ENCODE measurements at regions not wholly inside any gene's neighbourhood (a gene's known extent, or its start where the extent isn't known, plus 50 kb on each side); places are given as distances from the start of the nearest gene placed in this dataset.

DNA sequence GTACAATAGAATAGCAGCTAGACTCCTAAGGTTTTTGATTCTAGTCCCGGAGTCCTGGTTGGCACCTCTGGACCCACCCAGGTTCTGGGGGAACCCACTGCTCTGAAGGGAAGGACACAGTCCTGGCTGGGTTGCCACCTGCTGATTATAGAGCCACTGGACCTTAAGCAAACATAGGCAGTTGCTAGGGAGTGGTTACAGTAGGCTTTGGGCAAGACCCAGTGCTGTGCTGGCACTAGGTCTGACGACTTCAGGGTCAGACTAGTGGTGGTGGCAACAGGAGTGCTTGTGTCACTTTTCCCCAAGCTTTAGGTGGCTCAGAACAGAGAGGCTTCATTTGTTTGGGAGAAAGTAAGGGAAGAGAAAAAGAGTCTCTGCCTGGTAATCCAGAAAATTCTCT, 109.8 kb upstream of the C3orf80 start:
- no peaks in the 10 kb centered on the region for H3K4me1 ChIP-seq (ENCODE audit: insufficient read depth, insufficient read length)
- H3K9ac ChIP-seq (ENCODE audit: insufficient read length, low read depth) = no peak overlapping the region
- DNase-seq (ENCODE audit: low read depth, low spot score) = no peak
- no peaks in the 10 kb centered on the region for H3K9me3 ChIP-seq (ENCODE audit: insufficient read depth, low read length)
- TF ChIP-seq YY1 (IDR thresholded peaks at IDR 0.05; ENCODE audit: insufficient read depth, insufficient read length) = no peak
- TF ChIP-seq ZNF274 (IDR thresholded peaks at IDR 0.05; ENCODE audit: low read depth, low read length) = no peak
- no peaks in the 10 kb centered on the region for H3K36me3 ChIP-seq (ENCODE audit: insufficient read depth, insufficient read length, low read length)
- no peaks in the 10 kb centered on the region for H3K27me3 ChIP-seq (ENCODE audit: insufficient read depth, insufficient read length)
- H3K4me3 ChIP-seq (ENCODE audit: insufficient read length, low read depth) = no peak overlapping the region

DNA sequence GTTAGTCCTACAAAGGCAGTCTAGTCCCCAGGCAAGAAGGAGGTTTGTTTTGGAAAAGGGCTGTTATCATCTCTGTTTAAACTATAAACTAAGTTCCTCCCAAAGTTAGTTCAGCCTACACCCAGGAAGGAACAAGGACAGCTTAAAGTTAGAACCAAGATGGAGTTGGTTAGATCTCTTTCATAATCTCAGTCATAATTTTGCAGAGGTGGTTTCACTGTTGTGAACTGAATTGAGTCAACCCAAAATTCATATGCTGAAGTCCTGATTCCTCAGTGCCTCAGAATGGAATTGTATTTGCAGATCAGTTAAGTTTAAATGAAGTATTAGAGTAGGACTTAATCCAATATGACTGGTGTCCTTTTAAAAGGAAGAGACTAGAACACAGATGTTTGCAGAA, 101.0 kb upstream of the C3orf80 start:
- Histone ChIP-seq H3K4me1 (ENCODE audit: insufficient read depth, insufficient read length) (no peaks in the 10 kb centered on the region), H3K36me3 (ENCODE audit: insufficient read depth, insufficient read length, low read length) (no peaks in the 10 kb centered on the region), H3K27me3 (ENCODE audit: insufficient read depth, insufficient read length) (no peaks in the 10 kb centered on the region), H3K9ac (ENCODE audit: insufficient read length, low read depth) (no peak overlapping the region), H3K4me3 (ENCODE audit: insufficient read length, low read depth) (no peak overlapping the region), H3K9me3 (ENCODE audit: insufficient read depth, low read length) (no peaks in the 10 kb centered on the region)
- DNase-seq (ENCODE audit: low read depth, low spot score) = no peak
- no peak for TF ChIP-seq ZNF274 (IDR thresholded peaks at IDR 0.05; ENCODE audit: low read depth, low read length)
- no peak for TF ChIP-seq YY1 (IDR thresholded peaks at IDR 0.05; ENCODE audit: insufficient read depth, insufficient read length)
- TF ChIP-seq SUZ12 (IDR thresholded peaks at IDR 0.05; ENCODE audit: extremely low read depth, insufficient read depth, insufficient read length) = no peak

DNA sequence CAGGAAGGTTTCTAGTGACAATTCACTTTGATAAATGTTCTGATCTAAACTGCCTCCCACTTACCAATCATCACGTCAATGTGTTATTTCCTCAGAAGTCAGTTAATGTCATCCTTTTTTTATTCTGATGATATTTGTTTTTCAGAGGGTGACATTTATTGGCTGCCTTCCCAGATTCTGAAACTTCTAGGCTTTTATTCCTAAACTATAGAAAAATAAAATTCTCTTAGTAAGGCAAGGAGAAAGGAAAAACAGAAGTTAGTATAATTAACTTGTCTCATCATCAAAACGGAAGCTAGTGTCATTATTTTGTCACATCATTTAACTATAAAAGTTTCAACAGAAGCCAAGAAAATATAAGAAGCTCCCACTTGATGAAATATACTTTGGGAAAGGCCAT, 100.0 kb upstream of the C3orf80 start:
- Histone ChIP-seq H3K9ac (ENCODE audit: insufficient read length, low read depth) (no peak overlapping the region), H3K9me3 (ENCODE audit: insufficient read depth, low read length) (no peaks in the 10 kb centered on the region), H3K27me3 (ENCODE audit: insufficient read depth, insufficient read length) (no peaks in the 10 kb centered on the region), H3K4me1 (ENCODE audit: insufficient read depth, insufficient read length) (no peaks in the 10 kb centered on the region), H3K36me3 (ENCODE audit: insufficient read depth, insufficient read length, low read length) (no peaks in the 10 kb centered on the region), H3K4me3 (ENCODE audit: insufficient read length, low read depth) (no peak overlapping the region)
- DNase-seq (ENCODE audit: low read depth, low spot score) = no peak
- TF ChIP-seq YY1 (IDR thresholded peaks at IDR 0.05; ENCODE audit: insufficient read depth, insufficient read length) (no peak), SUZ12 (IDR thresholded peaks at IDR 0.05; ENCODE audit: extremely low read depth, insufficient read depth, insufficient read length) (no peak), ZNF274 (IDR thresholded peaks at IDR 0.05; ENCODE audit: low read depth, low read length) (no peak)

GRCh38 chr3:160126051-160126450, 99.2 kb upstream of the C3orf80 start:
- TF ChIP-seq YY1 (IDR thresholded peaks at IDR 0.05; ENCODE audit: insufficient read depth, insufficient read length) = no peak
- TF ChIP-seq ZNF274 (IDR thresholded peaks at IDR 0.05; ENCODE audit: low read depth, low read length) = no peak
- TF ChIP-seq SUZ12 (IDR thresholded peaks at IDR 0.05; ENCODE audit: extremely low read depth, insufficient read depth, insufficient read length) = no peak
- Histone ChIP-seq H3K27me3 (ENCODE audit: insufficient read depth, insufficient read length) (no peaks in the 10 kb centered on the region), H3K9me3 (ENCODE audit: insufficient read depth, low read length) (no peaks in the 10 kb centered on the region), H3K4me1 (ENCODE audit: insufficient read depth, insufficient read length) (no peaks in the 10 kb centered on the region), H3K9ac (ENCODE audit: insufficient read length, low read depth) (no peak overlapping the region), H3K4me3 (ENCODE audit: insufficient read length, low read depth) (no peak overlapping the region), H3K36me3 (ENCODE audit: insufficient read depth, insufficient read length, low read length) (no peaks in the 10 kb centered on the region)
- no peak for DNase-seq (ENCODE audit: low read depth, low spot score)

DNA sequence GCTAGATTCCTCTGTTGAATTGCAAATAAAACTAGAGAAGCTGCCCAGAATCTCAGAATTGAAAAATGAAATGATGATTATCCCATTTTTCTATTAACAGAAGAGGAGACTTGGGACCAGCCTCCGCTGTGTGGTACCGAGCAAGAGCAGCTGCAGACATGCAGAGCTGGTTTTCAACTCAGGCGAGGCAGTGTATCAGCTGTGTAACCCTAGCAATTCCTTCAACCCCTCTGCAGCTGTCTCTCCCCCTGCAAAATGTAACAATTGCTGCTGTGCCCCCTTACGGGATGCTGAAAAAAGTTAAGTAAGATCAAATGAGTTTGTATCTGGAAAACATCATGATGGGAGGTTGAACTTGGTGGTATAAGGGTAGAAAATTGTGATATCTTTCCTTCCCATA, 98.5 kb upstream of the C3orf80 start:
- Histone ChIP-seq H3K27me3 (ENCODE audit: insufficient read depth, insufficient read length) (no peaks in the 10 kb centered on the region), H3K9ac (ENCODE audit: insufficient read length, low read depth) (no peak overlapping the region), H3K36me3 (ENCODE audit: insufficient read depth, insufficient read length, low read length) (no peaks in the 10 kb centered on the region), H3K4me3 (ENCODE audit: insufficient read length, low read depth) (no peak overlapping the region), H3K4me1 (ENCODE audit: insufficient read depth, insufficient read length) (no peaks in the 10 kb centered on the region), H3K9me3 (ENCODE audit: insufficient read depth, low read length) (no peaks in the 10 kb centered on the region)
- TF ChIP-seq ZNF274 (IDR thresholded peaks at IDR 0.05; ENCODE audit: low read depth, low read length) (no peak), YY1 (IDR thresholded peaks at IDR 0.05; ENCODE audit: insufficient read depth, insufficient read length) (no peak), SUZ12 (IDR thresholded peaks at IDR 0.05; ENCODE audit: extremely low read depth, insufficient read depth, insufficient read length) (no peak)
- no peak for DNase-seq (ENCODE audit: low read depth, low spot score)

DNA sequence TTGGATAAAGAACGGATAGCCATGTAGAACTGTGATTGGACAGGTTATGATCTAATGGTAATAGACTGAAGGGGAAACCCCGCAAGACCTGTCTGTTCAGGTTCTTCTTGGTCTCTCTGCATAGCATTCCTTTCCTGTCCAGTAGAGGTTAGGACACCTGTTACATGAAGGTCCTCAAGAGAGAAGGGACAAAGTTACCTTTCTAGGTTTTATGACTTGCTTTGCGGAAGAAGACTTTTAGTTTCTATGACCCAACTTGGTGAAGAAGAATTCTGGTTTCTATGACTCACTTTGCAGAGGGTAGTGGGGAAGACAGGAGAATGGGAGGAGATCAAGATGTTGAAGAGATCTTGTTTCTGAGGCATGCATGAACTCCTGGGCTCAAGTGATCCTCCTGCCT, 97.9 kb upstream of the C3orf80 start:
- no peaks in the 10 kb centered on the region for H3K27me3 ChIP-seq (ENCODE audit: insufficient read depth, insufficient read length)
- no peaks in the 10 kb centered on the region for H3K36me3 ChIP-seq (ENCODE audit: insufficient read depth, insufficient read length, low read length)
- no peaks in the 10 kb centered on the region for H3K9me3 ChIP-seq (ENCODE audit: insufficient read depth, low read length)
- no peak for DNase-seq (ENCODE audit: low read depth, low spot score)
- H3K9ac ChIP-seq (ENCODE audit: insufficient read length, low read depth) = no peak overlapping the region
- H3K4me1 ChIP-seq (ENCODE audit: insufficient read depth, insufficient read length) = no peaks in the 10 kb centered on the region
- no peak overlapping the region for H3K4me3 ChIP-seq (ENCODE audit: insufficient read length, low read depth)
- TF ChIP-seq SUZ12 (IDR thresholded peaks at IDR 0.05; ENCODE audit: extremely low read depth, insufficient read depth, insufficient read length) (no peak), ZNF274 (IDR thresholded peaks at IDR 0.05; ENCODE audit: low read depth, low read length) (no peak), YY1 (IDR thresholded peaks at IDR 0.05; ENCODE audit: insufficient read depth, insufficient read length) (no peak)

DNA sequence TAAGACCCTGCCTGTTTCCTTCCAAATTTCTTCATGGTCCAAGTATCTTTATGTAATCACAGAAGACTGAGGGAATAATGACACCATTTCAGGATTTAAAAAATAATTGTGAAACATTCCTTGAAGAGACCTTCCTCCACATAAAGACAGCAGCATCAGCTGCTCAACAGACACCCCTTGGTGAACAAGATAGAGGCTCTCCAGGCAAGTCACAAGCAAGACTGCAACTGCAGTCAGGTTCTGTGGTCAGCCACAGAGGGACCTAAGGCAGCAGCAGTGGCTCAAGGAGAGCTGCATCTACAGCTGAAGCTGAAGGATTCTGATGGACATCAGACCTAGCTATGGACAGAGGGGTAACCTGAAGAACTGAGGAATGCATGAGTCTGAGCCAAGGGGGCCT, 97.2 kb upstream of the C3orf80 start:
- Histone ChIP-seq H3K4me3 (ENCODE audit: insufficient read length, low read depth) (no peak overlapping the region), H3K9ac (ENCODE audit: insufficient read length, low read depth) (no peak overlapping the region), H3K27me3 (ENCODE audit: insufficient read depth, insufficient read length) (no peaks in the 10 kb centered on the region), H3K36me3 (ENCODE audit: insufficient read depth, insufficient read length, low read length) (no peaks in the 10 kb centered on the region), H3K4me1 (ENCODE audit: insufficient read depth, insufficient read length) (no peaks in the 10 kb centered on the region), H3K9me3 (ENCODE audit: insufficient read depth, low read length) (no peaks in the 10 kb centered on the region)
- no peak for DNase-seq (ENCODE audit: low read depth, low spot score)
- TF ChIP-seq SUZ12 (IDR thresholded peaks at IDR 0.05; ENCODE audit: extremely low read depth, insufficient read depth, insufficient read length) = no peak
- TF ChIP-seq ZNF274 (IDR thresholded peaks at IDR 0.05; ENCODE audit: low read depth, low read length) = no peak
- TF ChIP-seq YY1 (IDR thresholded peaks at IDR 0.05; ENCODE audit: insufficient read depth, insufficient read length) = no peak

Measured in NT2/D1 (cell line).